GM12875 (cell line): ENCODE measurements at regions not wholly inside any gene's neighbourhood (a gene's known extent, or its start where the extent isn't known, plus 50 kb on each side); places are given as distances from the start of the nearest gene placed in this dataset.
A peak's percentile ranks its signal among the peaks of the same experiment; 100 is the strongest.

Experiments used
- H3K4me3 ChIP-seq: one replicate; pipeline ENCODE4 v1.5.1; 2011; ENCODE audit warnings: low read depth, low read length, control low read depth
- TF ChIP-seq, protein P1 (sequence below): IDR thresholded peaks from 2 replicates; pipeline ENCODE4 v1.5.1; 2011; ENCODE audit warnings: low read depth, mild to moderate bottlenecking, control low read depth, inconsistent platforms, low read length, moderate library complexity, borderline replicate concordance; ENCODE audit not compliant: insufficient read depth

DNA sequence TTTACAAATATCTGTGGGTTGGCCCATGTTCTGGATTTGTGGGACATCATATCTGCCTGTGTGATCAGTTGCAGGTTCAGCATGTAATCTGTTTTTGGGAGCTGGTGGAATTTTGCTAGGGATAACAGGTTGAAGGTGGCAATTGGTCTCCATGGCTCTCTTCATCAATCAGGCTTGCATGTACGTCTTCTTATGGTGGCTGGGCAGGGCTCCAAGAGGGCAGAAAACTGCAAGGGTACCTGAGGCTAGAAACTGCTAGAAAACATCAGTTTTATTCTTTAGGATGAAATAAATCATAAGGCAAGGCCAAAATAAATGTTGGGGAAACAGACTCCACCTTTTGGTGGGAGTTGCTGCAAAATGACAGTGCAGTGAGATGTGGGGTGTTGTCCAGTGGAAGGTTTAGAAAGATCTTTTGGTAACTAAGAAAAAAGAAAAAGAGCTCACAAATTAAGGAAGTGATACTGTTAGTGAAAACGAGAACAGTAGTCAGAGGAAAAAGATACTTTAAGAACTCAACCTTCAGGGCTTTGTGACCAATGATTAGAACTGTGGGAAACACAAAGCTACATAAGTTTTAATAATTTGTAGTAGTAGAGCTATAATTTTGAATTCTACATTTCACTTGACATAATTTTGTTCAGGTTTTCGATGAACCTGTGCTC is 300.7 kb upstream of the IZUMO3 start:
- TF ChIP-seq, protein P1, sequence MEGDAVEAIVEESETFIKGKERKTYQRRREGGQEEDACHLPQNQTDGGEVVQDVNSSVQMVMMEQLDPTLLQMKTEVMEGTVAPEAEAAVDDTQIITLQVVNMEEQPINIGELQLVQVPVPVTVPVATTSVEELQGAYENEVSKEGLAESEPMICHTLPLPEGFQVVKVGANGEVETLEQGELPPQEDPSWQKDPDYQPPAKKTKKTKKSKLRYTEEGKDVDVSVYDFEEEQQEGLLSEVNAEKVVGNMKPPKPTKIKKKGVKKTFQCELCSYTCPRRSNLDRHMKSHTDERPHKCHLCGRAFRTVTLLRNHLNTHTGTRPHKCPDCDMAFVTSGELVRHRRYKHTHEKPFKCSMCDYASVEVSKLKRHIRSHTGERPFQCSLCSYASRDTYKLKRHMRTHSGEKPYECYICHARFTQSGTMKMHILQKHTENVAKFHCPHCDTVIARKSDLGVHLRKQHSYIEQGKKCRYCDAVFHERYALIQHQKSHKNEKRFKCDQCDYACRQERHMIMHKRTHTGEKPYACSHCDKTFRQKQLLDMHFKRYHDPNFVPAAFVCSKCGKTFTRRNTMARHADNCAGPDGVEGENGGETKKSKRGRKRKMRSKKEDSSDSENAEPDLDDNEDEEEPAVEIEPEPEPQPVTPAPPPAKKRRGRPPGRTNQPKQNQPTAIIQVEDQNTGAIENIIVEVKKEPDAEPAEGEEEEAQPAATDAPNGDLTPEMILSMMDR, result no peak
- no peak overlapping the region for H3K4me3 ChIP-seq

DNA sequence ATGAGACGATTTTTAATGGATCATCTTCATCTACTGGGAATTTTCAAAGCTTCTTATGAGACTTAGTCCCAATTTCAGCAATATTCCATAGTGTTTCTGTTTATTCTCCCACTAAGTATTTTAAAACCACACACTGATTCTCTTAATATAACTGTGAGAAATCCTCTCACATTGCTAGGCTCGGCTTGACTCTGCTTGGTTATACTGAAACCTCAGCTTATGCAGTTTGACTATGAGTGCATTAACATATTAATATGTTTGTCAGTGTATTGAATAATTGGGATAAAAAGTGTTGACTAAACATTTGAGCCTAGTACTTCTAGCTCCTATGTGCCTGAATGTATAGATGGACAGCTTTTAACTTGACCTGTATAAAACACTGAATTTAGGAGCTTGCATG is 298.5 kb upstream of the IZUMO3 start:
- no peak overlapping the region for H3K4me3 ChIP-seq
- TF ChIP-seq, protein P1, result no peak

DNA sequence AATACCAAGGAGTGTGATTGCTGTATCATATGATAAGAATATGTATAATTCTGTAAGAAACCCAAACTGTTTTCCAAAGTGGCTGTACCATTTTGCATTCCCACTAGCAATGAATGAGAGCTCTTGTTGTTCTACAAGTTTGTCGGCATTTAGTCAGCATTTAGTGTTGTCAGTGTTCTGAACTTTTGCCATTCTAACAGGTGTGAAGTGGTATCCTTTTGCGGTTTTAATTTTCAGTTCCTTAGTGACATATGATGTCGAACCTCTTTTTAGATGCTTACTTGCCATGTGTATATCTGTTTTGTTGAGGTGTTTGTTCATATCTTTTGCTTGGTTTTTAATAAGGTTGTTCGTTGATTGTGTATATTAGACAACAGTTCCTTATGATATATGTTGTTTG is 296.3 kb upstream of the IZUMO3 start:
- no peak overlapping the region for H3K4me3 ChIP-seq
- TF ChIP-seq, protein P1, result no peak

DNA sequence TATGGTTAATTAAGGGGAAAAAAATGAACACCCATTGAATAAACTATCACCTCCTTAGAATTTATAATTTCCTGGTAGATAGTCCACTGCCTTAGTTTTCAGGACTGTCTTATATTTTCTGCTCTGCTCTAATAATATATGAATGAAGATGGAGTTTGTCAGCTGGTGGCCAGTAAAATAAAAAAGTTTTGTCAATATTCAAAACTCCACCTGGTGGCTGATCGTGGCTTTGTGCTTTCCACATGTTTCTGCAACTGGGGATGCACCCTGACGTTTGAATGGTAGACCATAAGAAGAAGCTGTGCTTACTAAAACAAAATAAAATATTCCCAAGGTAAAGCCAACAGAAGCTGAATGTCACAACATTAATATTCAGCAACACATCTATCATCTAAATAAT is 286.6 kb upstream of the IZUMO3 start:
- TF ChIP-seq, protein P1, result 0 out of 2 replicates have a peak, but pooled peaks have one; percentile 6
- no peak overlapping the region for H3K4me3 ChIP-seq

DNA sequence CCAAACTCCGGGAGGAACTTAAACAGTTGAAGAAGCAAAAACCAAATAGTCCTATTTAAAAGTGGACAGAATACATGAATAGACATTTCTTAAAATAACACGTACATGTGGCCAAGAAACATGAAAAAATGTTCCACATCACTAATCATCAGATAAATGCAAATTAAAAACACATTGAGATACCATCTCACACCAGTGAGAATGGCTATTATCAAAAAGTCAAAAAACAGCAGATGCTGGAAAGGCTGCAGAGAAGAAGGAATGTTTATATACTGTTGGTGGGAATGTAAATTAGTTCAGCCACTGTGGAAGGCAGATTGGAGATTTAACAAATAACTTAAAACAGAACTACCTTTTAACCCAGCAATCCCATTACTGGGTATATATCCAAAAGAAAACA is 283.0 kb upstream of the IZUMO3 start:
- TF ChIP-seq, protein P1, result no peak
- no peak overlapping the region for H3K4me3 ChIP-seq

DNA sequence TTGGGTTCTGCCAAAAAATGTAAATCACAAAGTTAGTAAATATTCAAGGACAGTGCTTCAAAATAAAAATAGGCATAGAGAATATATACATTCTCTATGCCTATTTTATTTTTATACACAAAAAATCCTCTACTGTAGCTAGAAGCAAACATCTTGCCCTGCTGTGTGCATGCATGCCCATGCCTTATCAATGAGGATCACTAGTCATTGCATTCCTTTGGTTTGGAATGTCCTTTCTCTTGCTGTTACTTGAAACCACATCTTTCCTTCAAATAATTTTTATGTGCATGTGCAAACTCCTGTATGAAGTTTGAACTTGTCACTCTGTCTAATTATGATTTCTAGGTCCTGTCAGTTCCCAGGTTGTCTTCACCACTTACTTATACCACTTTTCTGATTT is 278.9 kb upstream of the IZUMO3 start:
- no peak overlapping the region for H3K4me3 ChIP-seq
- TF ChIP-seq, protein P1, result no peak

DNA sequence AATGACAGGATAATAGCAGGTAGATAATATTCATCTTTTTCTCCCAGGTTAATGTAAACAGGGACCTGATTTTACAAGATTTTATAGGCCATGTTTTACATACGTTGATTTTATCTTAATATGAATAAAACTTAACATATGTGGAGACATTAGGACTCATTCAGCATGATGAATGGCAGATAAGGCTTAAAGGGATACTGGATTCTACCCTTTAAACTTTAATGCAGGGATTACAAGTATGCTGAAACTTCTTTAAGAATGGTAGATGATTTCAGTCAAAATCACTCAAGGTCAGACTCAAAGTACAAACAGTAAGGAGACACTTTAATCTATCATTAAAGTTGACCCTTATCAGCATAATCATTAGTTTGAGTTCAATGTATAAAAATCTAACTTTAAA is 274.5 kb upstream of the IZUMO3 start:
- TF ChIP-seq, protein P1, result no peak

More for the DNA sequence above, 274.5 kb upstream of the IZUMO3 start:
- no peak overlapping the region for H3K4me3 ChIP-seq
